ENCODE measurements at regions not wholly inside any gene's neighbourhood (a gene's known extent, or its start where the extent isn't known, plus 50 kb on each side); places are given as distances from the start of the nearest gene placed in this dataset.
A peak's percentile ranks its signal among the peaks of the same experiment; 100 is the strongest.

- no peaks in the 10 kb centered on the region for H3K36me3 Mint-ChIP-seq
- no peak for DNase-seq (ENCODE audit: low spot score in 2 of 2)
Measured at GRCh38 chr3:24725514-24726255, 231.0 kb upstream of the THRB start.

GRCh38 chr3:24726423-24726822, 231.8 kb upstream of the THRB start:
- Mint-ChIP-seq H3K36me3 (no peaks in the 10 kb centered on the region), H3K9me3 (no peaks in the 10 kb centered on the region), H3K4me3 (no peak overlapping the region), H3K4me1 (no peaks in the 10 kb centered on the region), H3K27ac (no peak overlapping the region)
- ATAC-seq (no peak), DNase-seq (ENCODE audit: low spot score in 2 of 2) (no peak)

More at GRCh38 chr3:24725514-24726255, 231.0 kb upstream of the THRB start:
- Mint-ChIP-seq H3K4me3 (no peak overlapping the region), H3K9me3 (no peaks in the 10 kb centered on the region), H3K27ac (no peak overlapping the region), H3K4me1 (no peaks in the 10 kb centered on the region)
- no peak for ATAC-seq

GRCh38 chr3:24730173-24730572, 235.5 kb upstream of the THRB start:
- H3K27ac Mint-ChIP-seq = no peak overlapping the region
- ATAC-seq = no peak
- H3K4me3 Mint-ChIP-seq = no peak overlapping the region
- no peak for DNase-seq (ENCODE audit: low spot score in 2 of 2)
- H3K4me1 Mint-ChIP-seq = no peaks in the 10 kb centered on the region
- no peaks in the 10 kb centered on the region for H3K36me3 Mint-ChIP-seq
- H3K9me3 Mint-ChIP-seq = peaks cover 2% of the 10 kb centered on the region

GRCh38 chr3:24734019-24734418, 239.4 kb upstream of the THRB start:
- DNase-seq (ENCODE audit: low spot score in 2 of 2) (no peak), ATAC-seq (no peak)
- Mint-ChIP-seq H3K9me3 (peaks cover 2% of the 10 kb centered on the region), H3K4me1 (no peaks in the 10 kb centered on the region), H3K27ac (no peak overlapping the region), H3K36me3 (no peaks in the 10 kb centered on the region), H3K4me3 (no peak overlapping the region)

GRCh38 chr3:24736701-24737100, 242.1 kb upstream of the THRB start:
- Mint-ChIP-seq H3K9me3 (peaks cover 2% of the 10 kb centered on the region), H3K36me3 (no peaks in the 10 kb centered on the region), H3K4me1 (no peaks in the 10 kb centered on the region), H3K4me3 (no peak overlapping the region), H3K27ac (no peak overlapping the region)
- no peak for DNase-seq (ENCODE audit: low spot score in 2 of 2)
- ATAC-seq = no peak

- H3K9me3 Mint-ChIP-seq = peaks cover 3% of the 10 kb centered on the region
- no peaks in the 10 kb centered on the region for H3K36me3 Mint-ChIP-seq
- no peak overlapping the region for H3K27ac Mint-ChIP-seq
- ATAC-seq = no peak
- H3K4me1 Mint-ChIP-seq = no peaks in the 10 kb centered on the region
- DNase-seq (ENCODE audit: low spot score in 2 of 2) = no peak
- H3K4me3 Mint-ChIP-seq = no peak overlapping the region
Measured at GRCh38 chr3:24740326-24740725, 245.7 kb upstream of the THRB start.

- no peaks in the 10 kb centered on the region for H3K36me3 Mint-ChIP-seq
- H3K27ac Mint-ChIP-seq = no peak overlapping the region
- no peak overlapping the region for H3K4me3 Mint-ChIP-seq
- peaks cover 3% of the 10 kb centered on the region for H3K9me3 Mint-ChIP-seq
- no peak for ATAC-seq
- DNase-seq (ENCODE audit: low spot score in 2 of 2) = no peak
- H3K4me1 Mint-ChIP-seq = no peaks in the 10 kb centered on the region
Measured at GRCh38 chr3:24741506-24741905, 246.9 kb upstream of the THRB start.

- no peaks in the 10 kb centered on the region for H3K4me1 Mint-ChIP-seq
- no peak overlapping the region for H3K4me3 Mint-ChIP-seq
- H3K9me3 Mint-ChIP-seq = peaks cover 3% of the 10 kb centered on the region
- ATAC-seq (no peak), DNase-seq (ENCODE audit: low spot score in 2 of 2) (no peak)
- H3K36me3 Mint-ChIP-seq = no peaks in the 10 kb centered on the region
- no peak overlapping the region for H3K27ac Mint-ChIP-seq
Measured at GRCh38 chr3:24748520-24748919, 253.9 kb upstream of the THRB start.

- DNase-seq (ENCODE audit: low spot score in 2 of 2) (no peak), ATAC-seq (no peak)
- Mint-ChIP-seq H3K27ac (no peak overlapping the region), H3K9me3 (peaks cover 5% of the 10 kb centered on the region), H3K36me3 (no peaks in the 10 kb centered on the region), H3K4me1 (no peaks in the 10 kb centered on the region), H3K4me3 (no peak overlapping the region)
Measured at GRCh38 chr3:24751020-24751419, 256.4 kb upstream of the THRB start.

GRCh38 chr3:24756101-24756888, 261.6 kb upstream of the THRB start:
- Mint-ChIP-seq H3K4me3 (no peak overlapping the region), H3K36me3 (no peaks in the 10 kb centered on the region), H3K9me3 (peaks cover 11% of the 10 kb centered on the region), H3K27ac (no peak overlapping the region), H3K4me1 (no peaks in the 10 kb centered on the region)
- DNase-seq (ENCODE audit: low spot score in 2 of 2) = no peak
- no peak for ATAC-seq

GRCh38 chr3:24763393-24763792, 268.7 kb upstream of the THRB start:
- ATAC-seq (no peak), DNase-seq (ENCODE audit: low spot score in 2 of 2) (no peak)
- H3K27ac Mint-ChIP-seq = no peak overlapping the region
- no peaks in the 10 kb centered on the region for H3K4me1 Mint-ChIP-seq
- H3K9me3 Mint-ChIP-seq = peaks cover 9% of the 10 kb centered on the region
- H3K4me3 Mint-ChIP-seq = no peak overlapping the region
- no peaks in the 10 kb centered on the region for H3K36me3 Mint-ChIP-seq

- peaks cover 11% of the 10 kb centered on the region for H3K9me3 Mint-ChIP-seq
- DNase-seq (ENCODE audit: low spot score in 2 of 2) (no peak), ATAC-seq (no peak)
- H3K36me3 Mint-ChIP-seq = no peaks in the 10 kb centered on the region
- no peaks in the 10 kb centered on the region for H3K4me1 Mint-ChIP-seq
- H3K4me3 Mint-ChIP-seq = no peak overlapping the region
- H3K27ac Mint-ChIP-seq = no peak overlapping the region
Measured at GRCh38 chr3:24764236-24764915, 269.7 kb upstream of the THRB start.

- ATAC-seq = no peak
- H3K9me3 Mint-ChIP-seq = peaks cover 11% of the 10 kb centered on the region
- H3K36me3 Mint-ChIP-seq = no peaks in the 10 kb centered on the region
- no peak overlapping the region for H3K27ac Mint-ChIP-seq
- DNase-seq (ENCODE audit: low spot score in 2 of 2) = no peak
- no peak overlapping the region for H3K4me3 Mint-ChIP-seq
- H3K4me1 Mint-ChIP-seq = no peaks in the 10 kb centered on the region
Measured at GRCh38 chr3:24765399-24765798, 270.7 kb upstream of the THRB start.

- no peak overlapping the region for H3K4me3 Mint-ChIP-seq
- H3K27ac Mint-ChIP-seq = no peak overlapping the region
- H3K9me3 Mint-ChIP-seq = peaks cover 11% of the 10 kb centered on the region
- no peaks in the 10 kb centered on the region for H3K4me1 Mint-ChIP-seq
- no peak for DNase-seq (ENCODE audit: low spot score in 2 of 2)
- ATAC-seq = no peak
- H3K36me3 Mint-ChIP-seq = no peaks in the 10 kb centered on the region
Measured at GRCh38 chr3:24769918-24770317, 275.3 kb upstream of the THRB start.

GRCh38 chr3:24773798-24774197, 279.1 kb upstream of the THRB start:
- no peak overlapping the region for H3K27ac Mint-ChIP-seq
- no peak overlapping the region for H3K4me3 Mint-ChIP-seq
- no peaks in the 10 kb centered on the region for H3K36me3 Mint-ChIP-seq
- peaks cover 2% of the 10 kb centered on the region for H3K9me3 Mint-ChIP-seq
- ATAC-seq = peak; percentile 28
- no peak for DNase-seq (ENCODE audit: low spot score in 2 of 2)
- no peaks in the 10 kb centered on the region for H3K4me1 Mint-ChIP-seq

- H3K4me3 Mint-ChIP-seq = no peak overlapping the region
- H3K27ac Mint-ChIP-seq = no peak overlapping the region
- ATAC-seq (no peak), DNase-seq (ENCODE audit: low spot score in 2 of 2) (no peak)
- no peaks in the 10 kb centered on the region for H3K4me1 Mint-ChIP-seq
- no peaks in the 10 kb centered on the region for H3K36me3 Mint-ChIP-seq
- peaks cover 13% of the 10 kb centered on the region for H3K9me3 Mint-ChIP-seq
Measured at GRCh38 chr3:24780991-24781390, 286.3 kb upstream of the THRB start.

Measured in stimulated activated effector memory CD8-positive, alpha-beta T cell treated with anti-CD3 and anti-CD28 coated beads, Interleukin-12 subunit alpha, Interleukin-12 subunit beta, amount 100 ng/mL, for 72 hours (primary cell).